ENCODE measurements at regions not wholly inside any gene's neighbourhood (a gene's known extent, or its start where the extent isn't known, plus 50 kb on each side); places are given as distances from the start of the nearest gene placed in this dataset.
"Not testable (repeated sequence)": the region's sequence is repeated elsewhere in the genome, so short reads cannot be mapped to it uniquely, and the experiment has no call there.

- not testable (repeated sequence) for H3K27me3 ChIP-seq (ENCODE audit: control insufficient read depth, insufficient read depth, low read length); H3K4me1 ChIP-seq (ENCODE audit: control insufficient read depth, insufficient read depth, low read length); H3K9me3 ChIP-seq (ENCODE audit: control insufficient read depth, low read length); H3K36me3 ChIP-seq (ENCODE audit: control insufficient read depth, insufficient read depth, low read length); H3K4me3 ChIP-seq (ENCODE audit: low read length); H3K9ac ChIP-seq (ENCODE audit: low read length)
Observed at GRCh38 chr15:20016941-20017340, 524.7 kb downstream of the GOLGA6L6 start.

- not testable (repeated sequence) for H3K4me1 ChIP-seq (ENCODE audit: control insufficient read depth, insufficient read depth, low read length); H3K27me3 ChIP-seq (ENCODE audit: control insufficient read depth, insufficient read depth, low read length); H3K9ac ChIP-seq (ENCODE audit: low read length); H3K36me3 ChIP-seq (ENCODE audit: control insufficient read depth, insufficient read depth, low read length); H3K9me3 ChIP-seq (ENCODE audit: control insufficient read depth, low read length); H3K4me3 ChIP-seq (ENCODE audit: low read length)
Observed at GRCh38 chr15:20012837-20013236, 528.8 kb downstream of the GOLGA6L6 start.

DNA sequence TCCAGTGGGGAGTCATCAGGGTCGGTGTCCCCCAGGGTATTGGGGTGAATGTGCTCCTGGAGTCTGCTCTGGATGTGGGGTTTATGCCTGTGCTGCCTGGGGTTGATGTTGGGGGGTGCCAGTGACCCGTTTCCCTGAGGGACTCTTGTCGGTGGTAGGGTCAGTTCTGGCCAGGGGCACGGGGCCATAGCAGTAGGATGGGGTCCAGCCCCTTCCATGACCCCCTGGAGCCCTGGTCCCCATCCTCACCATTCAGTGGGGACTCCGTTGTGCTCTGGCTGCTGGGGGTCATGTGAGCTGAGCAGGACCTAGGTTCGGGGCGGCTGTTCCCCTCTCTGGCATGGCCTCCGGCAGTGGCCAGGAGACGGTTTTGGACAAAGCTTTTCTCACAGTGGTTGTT, 530.8 kb downstream of the GOLGA6L6 start:
- not testable (repeated sequence) for H3K9ac ChIP-seq (ENCODE audit: low read length); H3K4me1 ChIP-seq (ENCODE audit: control insufficient read depth, insufficient read depth, low read length); H3K36me3 ChIP-seq (ENCODE audit: control insufficient read depth, insufficient read depth, low read length); H3K4me3 ChIP-seq (ENCODE audit: low read length); H3K9me3 ChIP-seq (ENCODE audit: control insufficient read depth, low read length); H3K27me3 ChIP-seq (ENCODE audit: control insufficient read depth, insufficient read depth, low read length)

- H3K4me3 ChIP-seq (ENCODE audit: low read length); H3K9me3 ChIP-seq (ENCODE audit: control insufficient read depth, low read length); H3K27me3 ChIP-seq (ENCODE audit: control insufficient read depth, insufficient read depth, low read length); H3K9ac ChIP-seq (ENCODE audit: low read length); H3K36me3 ChIP-seq (ENCODE audit: control insufficient read depth, insufficient read depth, low read length); H3K4me1 ChIP-seq (ENCODE audit: control insufficient read depth, insufficient read depth, low read length): not testable (repeated sequence)
Observed at GRCh38 chr15:20009619-20010018, 532.0 kb downstream of the GOLGA6L6 start.

- not testable (repeated sequence) for H3K4me3 ChIP-seq (ENCODE audit: low read length); H3K9ac ChIP-seq (ENCODE audit: low read length); H3K4me1 ChIP-seq (ENCODE audit: control insufficient read depth, insufficient read depth, low read length); H3K36me3 ChIP-seq (ENCODE audit: control insufficient read depth, insufficient read depth, low read length); H3K27me3 ChIP-seq (ENCODE audit: control insufficient read depth, insufficient read depth, low read length); H3K9me3 ChIP-seq (ENCODE audit: control insufficient read depth, low read length)
Observed at GRCh38 chr15:20007338-20007737, 534.3 kb downstream of the GOLGA6L6 start.

- not testable (repeated sequence) for H3K4me3 ChIP-seq (ENCODE audit: low read length); H3K9ac ChIP-seq (ENCODE audit: low read length); H3K9me3 ChIP-seq (ENCODE audit: control insufficient read depth, low read length); H3K27me3 ChIP-seq (ENCODE audit: control insufficient read depth, insufficient read depth, low read length); H3K36me3 ChIP-seq (ENCODE audit: control insufficient read depth, insufficient read depth, low read length); H3K4me1 ChIP-seq (ENCODE audit: control insufficient read depth, insufficient read depth, low read length)
Observed at GRCh38 chr15:20003471-20003870, 538.1 kb downstream of the GOLGA6L6 start.

- H3K27me3 ChIP-seq (ENCODE audit: control insufficient read depth, insufficient read depth, low read length); H3K4me3 ChIP-seq (ENCODE audit: low read length); H3K36me3 ChIP-seq (ENCODE audit: control insufficient read depth, insufficient read depth, low read length); H3K9ac ChIP-seq (ENCODE audit: low read length); H3K4me1 ChIP-seq (ENCODE audit: control insufficient read depth, insufficient read depth, low read length); H3K9me3 ChIP-seq (ENCODE audit: control insufficient read depth, low read length): not testable (repeated sequence)
Observed at GRCh38 chr15:20002560-20002959, 539.0 kb downstream of the GOLGA6L6 start.

- H3K36me3 ChIP-seq (ENCODE audit: control insufficient read depth, insufficient read depth, low read length); H3K4me1 ChIP-seq (ENCODE audit: control insufficient read depth, insufficient read depth, low read length); H3K4me3 ChIP-seq (ENCODE audit: low read length); H3K9ac ChIP-seq (ENCODE audit: low read length); H3K9me3 ChIP-seq (ENCODE audit: control insufficient read depth, low read length); H3K27me3 ChIP-seq (ENCODE audit: control insufficient read depth, insufficient read depth, low read length): not testable (repeated sequence)
Observed at GRCh38 chr15:19996574-19997194, 544.9 kb downstream of the GOLGA6L6 start.

DNA sequence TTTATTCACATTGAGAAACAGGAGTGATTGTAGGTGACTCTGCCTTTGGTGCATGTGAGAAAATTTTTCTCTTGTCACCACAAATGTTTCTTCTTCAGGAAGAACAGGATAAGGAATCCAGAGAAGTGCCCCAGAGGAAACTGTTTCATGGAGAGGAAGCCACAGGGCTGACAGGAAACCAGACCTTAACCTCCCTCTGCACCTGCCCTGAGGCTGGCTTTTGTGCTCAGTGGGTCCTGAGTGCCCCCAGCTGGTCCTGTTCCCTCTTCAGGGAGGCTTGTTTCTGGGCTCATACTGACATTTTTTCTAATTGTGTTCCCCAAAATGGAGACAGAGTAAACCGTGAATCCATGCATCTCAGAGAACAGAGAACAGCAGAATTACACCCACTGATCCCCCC, 546.3 kb downstream of the GOLGA6L6 start:
- not testable (repeated sequence) for H3K36me3 ChIP-seq (ENCODE audit: control insufficient read depth, insufficient read depth, low read length); H3K4me3 ChIP-seq (ENCODE audit: low read length); H3K9me3 ChIP-seq (ENCODE audit: control insufficient read depth, low read length); H3K9ac ChIP-seq (ENCODE audit: low read length); H3K4me1 ChIP-seq (ENCODE audit: control insufficient read depth, insufficient read depth, low read length); H3K27me3 ChIP-seq (ENCODE audit: control insufficient read depth, insufficient read depth, low read length)

GRCh38 chr15:19992428-19992827, 549.2 kb downstream of the GOLGA6L6 start:
- H3K9ac ChIP-seq (ENCODE audit: low read length), result no peak overlapping the region
- no peaks in the 10 kb centered on the region for H3K4me1 ChIP-seq (ENCODE audit: control insufficient read depth, insufficient read depth, low read length)
- H3K36me3 ChIP-seq (ENCODE audit: control insufficient read depth, insufficient read depth, low read length), result no peaks in the 10 kb centered on the region
- H3K9me3 ChIP-seq (ENCODE audit: control insufficient read depth, low read length), result no peaks in the 10 kb centered on the region
- no peaks in the 10 kb centered on the region for H3K27me3 ChIP-seq (ENCODE audit: control insufficient read depth, insufficient read depth, low read length)
- H3K4me3 ChIP-seq (ENCODE audit: low read length), result no peak overlapping the region

- Histone ChIP-seq H3K4me3 (ENCODE audit: low read length) (no peak overlapping the region), H3K9ac (ENCODE audit: low read length) (no peak overlapping the region), H3K36me3 (ENCODE audit: control insufficient read depth, insufficient read depth, low read length) (no peaks in the 10 kb centered on the region), H3K27me3 (ENCODE audit: control insufficient read depth, insufficient read depth, low read length) (no peaks in the 10 kb centered on the region), H3K4me1 (ENCODE audit: control insufficient read depth, insufficient read depth, low read length) (no peaks in the 10 kb centered on the region), H3K9me3 (ENCODE audit: control insufficient read depth, low read length) (no peaks in the 10 kb centered on the region)
Observed at GRCh38 chr15:19988094-19988660, 553.4 kb downstream of the GOLGA6L6 start.

- Histone ChIP-seq H3K27me3 (ENCODE audit: control insufficient read depth, insufficient read depth, low read length) (no peaks in the 10 kb centered on the region), H3K4me1 (ENCODE audit: control insufficient read depth, insufficient read depth, low read length) (no peaks in the 10 kb centered on the region), H3K36me3 (ENCODE audit: control insufficient read depth, insufficient read depth, low read length) (no peaks in the 10 kb centered on the region), H3K9me3 (ENCODE audit: control insufficient read depth, low read length) (no peaks in the 10 kb centered on the region), H3K4me3 (ENCODE audit: low read length) (no peak overlapping the region), H3K9ac (ENCODE audit: low read length) (no peak overlapping the region)
Observed at GRCh38 chr15:19987389-19988048, 554.1 kb downstream of the GOLGA6L6 start.

DNA sequence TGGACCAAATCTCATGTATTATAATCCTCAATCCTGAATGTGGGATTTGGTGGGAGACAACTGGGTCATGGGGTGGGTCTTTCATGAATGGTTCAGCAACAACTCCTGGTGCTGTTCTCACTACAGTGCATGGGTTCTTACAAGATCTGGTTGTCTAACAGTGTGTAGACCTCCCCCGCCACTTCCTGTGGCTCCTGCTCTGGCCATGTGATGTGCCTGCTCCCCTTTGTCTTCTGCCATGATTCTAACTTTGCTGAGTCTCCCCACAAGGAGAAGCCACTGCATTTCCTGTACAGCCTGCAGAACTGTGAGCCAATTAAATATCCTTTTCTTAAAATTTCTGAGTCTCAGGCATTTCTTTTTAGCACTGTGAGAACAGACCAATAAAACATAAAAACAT, 557.5 kb downstream of the GOLGA6L6 start:
- Histone ChIP-seq H3K9ac (ENCODE audit: low read length) (no peak overlapping the region), H3K9me3 (ENCODE audit: control insufficient read depth, low read length) (no peaks in the 10 kb centered on the region), H3K36me3 (ENCODE audit: control insufficient read depth, insufficient read depth, low read length) (no peaks in the 10 kb centered on the region), H3K27me3 (ENCODE audit: control insufficient read depth, insufficient read depth, low read length) (no peaks in the 10 kb centered on the region), H3K4me3 (ENCODE audit: low read length) (no peak overlapping the region), H3K4me1 (ENCODE audit: control insufficient read depth, insufficient read depth, low read length) (no peaks in the 10 kb centered on the region)
